ENCODE measurements at regions not wholly inside any gene's neighbourhood (a gene's known extent, or its start where the extent isn't known, plus 50 kb on each side); places are given as distances from the start of the nearest gene placed in this dataset.

DNA sequence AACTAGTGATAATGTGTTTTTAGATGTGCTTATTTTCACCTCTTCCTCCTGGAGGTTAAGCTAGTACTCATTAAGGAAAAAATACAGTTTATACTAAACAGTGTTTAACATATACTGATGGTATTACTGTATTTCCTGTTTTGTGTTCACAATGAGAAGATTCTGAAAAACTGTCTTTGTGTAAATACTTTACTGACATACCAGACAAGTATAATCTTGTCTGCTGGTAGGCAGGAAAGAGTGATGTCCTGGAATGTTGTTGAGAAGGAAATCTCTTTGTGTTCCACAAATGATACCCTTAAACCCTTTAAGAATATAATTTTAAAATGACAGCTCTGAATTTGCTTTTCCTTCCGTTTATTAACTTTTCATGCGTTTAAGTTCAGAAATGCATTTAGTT is 205.5 kb upstream of the NUDT6 start:
- intact Hi-C loops (cut with micrococcal nuclease): no loop called here
- no peak overlapping the region for H3K4me3 Mint-ChIP-seq
- H3K4me1 Mint-ChIP-seq (ENCODE audit: low read depth): no peaks in the 10 kb centered on the region
- no peaks in the 10 kb centered on the region for H3K9me3 Mint-ChIP-seq
- no peak for DNase-seq
- H3K36me3 Mint-ChIP-seq: peaks cover 7% of the 10 kb centered on the region
- ChIA-PET POLR2A (no interaction called here), CTCF (no interaction called here)
- H3K27ac Mint-ChIP-seq: no peak overlapping the region
- no peaks in the 10 kb centered on the region for H3K27me3 Mint-ChIP-seq

DNA sequence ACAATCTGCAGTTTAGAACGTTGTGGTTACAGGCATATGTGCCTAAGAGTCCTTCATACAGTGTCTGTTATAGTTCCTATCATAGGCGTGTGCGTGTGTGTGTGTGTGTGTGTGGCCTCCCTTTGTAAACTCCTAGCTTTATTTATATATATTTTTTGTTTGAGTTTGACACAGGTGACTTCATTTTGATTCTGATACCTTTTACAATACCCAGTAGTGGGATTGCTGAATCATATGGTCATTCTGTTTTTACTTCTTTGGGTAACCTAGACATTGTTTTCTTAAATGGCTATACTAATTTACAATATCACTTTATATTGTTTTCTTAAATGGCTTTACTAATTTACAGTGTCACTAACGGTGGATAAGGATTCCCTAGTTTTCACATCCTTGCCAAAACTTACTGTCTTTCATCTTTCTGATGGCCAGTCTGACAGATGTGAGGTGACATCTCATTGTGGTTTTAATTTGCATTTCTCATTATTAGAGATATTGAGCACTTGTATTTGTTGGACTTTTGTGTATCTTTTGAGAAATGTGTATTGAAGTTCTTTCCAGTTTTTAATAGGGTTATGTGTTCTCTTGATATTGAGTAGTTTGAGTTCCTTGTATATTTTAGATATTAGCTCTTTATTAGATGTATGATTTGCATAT is 211.1 kb upstream of the NUDT6 start:
- intact Hi-C loops (cut with micrococcal nuclease): no loop called here
- no peak overlapping the region for H3K27ac Mint-ChIP-seq
- CTCF ChIA-PET: no interaction called here

DNA sequence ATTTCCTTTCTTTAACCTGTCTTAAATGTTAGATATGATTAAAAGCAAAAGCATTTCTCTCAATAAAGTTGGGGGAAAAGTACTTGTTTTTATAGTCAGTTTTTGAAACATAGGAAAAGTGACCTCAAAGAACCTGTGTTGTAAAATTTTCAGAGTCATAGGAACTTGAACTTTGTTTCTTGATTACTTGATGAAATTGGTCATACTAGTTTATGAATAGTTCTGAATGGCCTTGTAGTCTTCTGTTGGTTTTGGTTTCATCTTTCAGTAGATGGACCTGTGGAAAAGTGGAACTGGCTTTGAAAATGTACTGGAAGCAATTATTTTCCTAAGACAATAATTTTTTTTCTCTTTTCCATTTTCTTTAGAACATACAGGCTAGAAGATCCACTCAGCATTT is 222.2 kb upstream of the NUDT6 start:
- Mint-ChIP-seq H3K4me3 (no peak overlapping the region), H3K27me3 (no peaks in the 10 kb centered on the region), H3K36me3 (peaks cover 11% of the 10 kb centered on the region), H3K27ac (no peak overlapping the region), H3K4me1 (ENCODE audit: low read depth) (no peaks in the 10 kb centered on the region), H3K9me3 (no peaks in the 10 kb centered on the region)
- DNase-seq: no peak
- ChIA-PET CTCF (no interaction called here), POLR2A (no interaction called here)
- intact Hi-C loops (cut with micrococcal nuclease): no loop called here

More for the DNA sequence above, 211.1 kb upstream of the NUDT6 start:
- Mint-ChIP-seq H3K27me3 (no peaks in the 10 kb centered on the region), H3K36me3 (peaks cover 2% of the 10 kb centered on the region), H3K4me1 (ENCODE audit: low read depth) (no peaks in the 10 kb centered on the region), H3K9me3 (no peaks in the 10 kb centered on the region), H3K4me3 (no peak overlapping the region)
- POLR2A ChIA-PET: no interaction called here
- DNase-seq: no peak

- no peak overlapping the region for H3K27ac Mint-ChIP-seq
- DNase-seq: no peak
- no peaks in the 10 kb centered on the region for H3K27me3 Mint-ChIP-seq
- H3K4me3 Mint-ChIP-seq: no peak overlapping the region
- POLR2A ChIA-PET: no interaction called here
- intact Hi-C loops (cut with micrococcal nuclease): no loop called here
- no peaks in the 10 kb centered on the region for H3K4me1 Mint-ChIP-seq (ENCODE audit: low read depth)
- no peaks in the 10 kb centered on the region for H3K36me3 Mint-ChIP-seq
- CTCF ChIA-PET: no interaction called here
- H3K9me3 Mint-ChIP-seq: no peaks in the 10 kb centered on the region
These were observed 236.2 kb upstream of the NUDT6 start for GRCh38 chr4:123158576-123158975.

GRCh38 chr4:123159479-123159878 is 237.1 kb upstream of the NUDT6 start:
- no peaks in the 10 kb centered on the region for H3K4me1 Mint-ChIP-seq (ENCODE audit: low read depth)
- intact Hi-C loops (cut with micrococcal nuclease): no loop called here
- CTCF ChIA-PET: no interaction called here
- no peaks in the 10 kb centered on the region for H3K27me3 Mint-ChIP-seq
- DNase-seq: no peak
- H3K36me3 Mint-ChIP-seq: no peaks in the 10 kb centered on the region
- POLR2A ChIA-PET: no interaction called here
- no peak overlapping the region for H3K27ac Mint-ChIP-seq
- H3K4me3 Mint-ChIP-seq: no peak overlapping the region
- no peaks in the 10 kb centered on the region for H3K9me3 Mint-ChIP-seq

GRCh38 chr4:123162859-123163258 is 233.7 kb upstream of the SPRY1 start:
- ChIA-PET POLR2A (no interaction called here), CTCF (no interaction called here)
- Mint-ChIP-seq H3K27ac (no peak overlapping the region), H3K4me1 (ENCODE audit: low read depth) (no peaks in the 10 kb centered on the region), H3K9me3 (no peaks in the 10 kb centered on the region), H3K27me3 (no peaks in the 10 kb centered on the region), H3K36me3 (no peaks in the 10 kb centered on the region), H3K4me3 (no peak overlapping the region)
- no peak for DNase-seq
- intact Hi-C loops (cut with micrococcal nuclease): no loop called here

DNA sequence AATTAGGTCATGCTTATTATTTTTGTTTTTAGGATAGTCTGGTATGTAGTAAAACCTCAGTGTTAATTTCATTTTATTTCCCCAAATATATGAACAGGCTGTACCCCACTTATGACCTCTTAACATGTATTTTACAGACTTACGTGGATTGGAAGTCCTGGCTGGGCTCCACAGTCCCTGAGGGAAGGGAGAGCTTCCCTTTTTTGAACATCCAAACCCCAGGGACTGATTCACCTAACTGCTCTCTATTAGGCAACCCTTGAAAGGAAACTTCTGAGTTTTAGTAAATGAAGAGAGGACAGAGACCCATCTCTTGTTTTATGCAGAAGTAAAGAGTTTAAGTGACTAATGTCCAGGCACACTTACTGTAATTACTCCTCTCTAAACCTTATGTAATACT is 233.1 kb upstream of the SPRY1 start:
- Mint-ChIP-seq H3K4me1 (ENCODE audit: low read depth) (no peaks in the 10 kb centered on the region), H3K36me3 (no peaks in the 10 kb centered on the region), H3K27me3 (no peaks in the 10 kb centered on the region), H3K9me3 (no peaks in the 10 kb centered on the region), H3K4me3 (no peak overlapping the region), H3K27ac (no peak overlapping the region)
- DNase-seq: no peak
- ChIA-PET POLR2A (no interaction called here), CTCF (no interaction called here)
- intact Hi-C loops (cut with micrococcal nuclease): no loop called here

GRCh38 chr4:123166023-123166422 is 230.6 kb upstream of the SPRY1 start:
- Mint-ChIP-seq H3K36me3 (no peaks in the 10 kb centered on the region), H3K4me3 (no peak overlapping the region), H3K27ac (no peak overlapping the region), H3K4me1 (ENCODE audit: low read depth) (peaks cover 3% of the 10 kb centered on the region), H3K27me3 (no peaks in the 10 kb centered on the region), H3K9me3 (no peaks in the 10 kb centered on the region)
- no peak for DNase-seq
- ChIA-PET CTCF (no interaction called here), POLR2A (no interaction called here)
- intact Hi-C loops (cut with micrococcal nuclease): loop anchor here (5.0 kb wide), 1 partner anchor 1026 kb away; no protein-coding TSS in a partner anchor

GRCh38 chr4:123167931-123168330 is 228.7 kb upstream of the SPRY1 start:
- ChIA-PET CTCF (no interaction called here), POLR2A (no interaction called here)
- H3K4me1 Mint-ChIP-seq (ENCODE audit: low read depth): peaks cover 3% of the 10 kb centered on the region
- DNase-seq: no peak
- peaks cover 3% of the 10 kb centered on the region for H3K36me3 Mint-ChIP-seq
- H3K4me3 Mint-ChIP-seq: no peak overlapping the region
- H3K9me3 Mint-ChIP-seq: no peaks in the 10 kb centered on the region
- intact Hi-C loops (cut with micrococcal nuclease): loop anchor here (5.0 kb wide), 1 partner anchor 1024 kb away; no protein-coding TSS in a partner anchor
- no peak overlapping the region for H3K27ac Mint-ChIP-seq
- H3K27me3 Mint-ChIP-seq: no peaks in the 10 kb centered on the region

GRCh38 chr4:123168812-123169211 is 227.8 kb upstream of the SPRY1 start:
- ChIA-PET POLR2A (no interaction called here), CTCF (no interaction called here)
- intact Hi-C loops (cut with micrococcal nuclease): loop anchor here (5.0 kb wide), 1 partner anchor 1023 kb away; no protein-coding TSS in a partner anchor
- Mint-ChIP-seq H3K9me3 (no peaks in the 10 kb centered on the region), H3K36me3 (peaks cover 3% of the 10 kb centered on the region), H3K27ac (no peak overlapping the region), H3K4me3 (no peak overlapping the region), H3K27me3 (no peaks in the 10 kb centered on the region), H3K4me1 (ENCODE audit: low read depth) (peaks cover 3% of the 10 kb centered on the region)
- DNase-seq: no peak

- CTCF ChIA-PET: no interaction called here
These were observed 225.8 kb upstream of the SPRY1 start for GRCh38 chr4:123170843-123171242.

GRCh38 chr4:123176605-123177004 is 220.0 kb upstream of the SPRY1 start:
- H3K4me1 Mint-ChIP-seq (ENCODE audit: low read depth): no peaks in the 10 kb centered on the region
- H3K27me3 Mint-ChIP-seq: no peaks in the 10 kb centered on the region
- no peak overlapping the region for H3K4me3 Mint-ChIP-seq
- H3K9me3 Mint-ChIP-seq: no peaks in the 10 kb centered on the region
- DNase-seq: no peak
- intact Hi-C loops (cut with micrococcal nuclease): no loop called here
- POLR2A ChIA-PET: no interaction called here
- H3K36me3 Mint-ChIP-seq: no peaks in the 10 kb centered on the region
- CTCF ChIA-PET: no interaction called here
- no peak overlapping the region for H3K27ac Mint-ChIP-seq

More at GRCh38 chr4:123170843-123171242, 225.8 kb upstream of the SPRY1 start:
- no peak for DNase-seq
- intact Hi-C loops (cut with micrococcal nuclease): no loop called here
- POLR2A ChIA-PET: no interaction called here
- no peak overlapping the region for H3K27ac Mint-ChIP-seq
- no peak overlapping the region for H3K4me3 Mint-ChIP-seq
- no peaks in the 10 kb centered on the region for H3K27me3 Mint-ChIP-seq
- H3K4me1 Mint-ChIP-seq (ENCODE audit: low read depth): peaks cover 3% of the 10 kb centered on the region
- H3K9me3 Mint-ChIP-seq: no peaks in the 10 kb centered on the region
- H3K36me3 Mint-ChIP-seq: peaks cover 3% of the 10 kb centered on the region

DNA sequence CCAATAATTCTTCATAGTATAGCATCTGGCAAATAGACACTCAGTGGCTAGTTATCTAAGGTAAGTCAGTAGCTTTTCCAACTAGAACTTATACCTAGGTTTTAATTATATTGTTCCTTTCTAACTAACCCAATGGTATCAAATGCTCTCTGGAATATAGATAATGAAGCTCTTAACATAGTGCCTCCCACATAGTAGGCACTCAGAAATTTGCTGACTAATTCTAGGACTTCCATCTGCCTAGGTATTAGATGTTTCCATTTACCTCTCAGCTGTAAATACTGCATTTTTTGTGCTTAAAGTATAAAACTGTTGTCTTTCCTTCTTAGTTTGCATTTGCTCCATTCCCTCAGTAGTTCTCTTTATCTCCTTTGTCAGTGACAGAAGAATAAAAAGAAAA is 214.3 kb upstream of the SPRY1 start:
- intact Hi-C loops (cut with micrococcal nuclease): no loop called here
- Mint-ChIP-seq H3K4me1 (ENCODE audit: low read depth) (no peaks in the 10 kb centered on the region), H3K27me3 (no peaks in the 10 kb centered on the region), H3K9me3 (no peaks in the 10 kb centered on the region), H3K36me3 (no peaks in the 10 kb centered on the region), H3K4me3 (no peak overlapping the region), H3K27ac (no peak overlapping the region)
- DNase-seq: no peak
- POLR2A ChIA-PET: no interaction called here
- CTCF ChIA-PET: interaction anchor here (0.8 kb wide), 1 partner anchor 81 kb away, joined by 3 read pairs; no protein-coding TSS in a partner anchor
